IgD-negative memory B cell (primary cell): ENCODE measurements at regions not wholly inside any gene's neighbourhood (a gene's known extent, or its start where the extent isn't known, plus 50 kb on each side); places are given as distances from the start of the nearest gene placed in this dataset.

Source experiments
- H3K27ac Mint-ChIP-seq, 3 donors: one replicate each; pipeline ENCODE4 v1.8.0; 2020 to 2022; ENCODE audit warnings: mild to moderate bottlenecking in 3 of 3, mixed read lengths in 3 of 3, moderate library complexity in 1 of 3
- H3K27me3 Mint-ChIP-seq: one replicate; pipeline ENCODE4 v1.8.0; 2021; ENCODE audit warnings: mixed read lengths
- H3K36me3 Mint-ChIP-seq: one replicate; pipeline ENCODE4 v1.8.0; 2020; ENCODE audit warnings: mild to moderate bottlenecking, mixed read lengths
- H3K4me1 Mint-ChIP-seq, 3 donors: one replicate each; pipeline ENCODE4 v1.8.0; 2020 to 2022; ENCODE audit warnings: mixed read lengths in 3 of 3, mild to moderate bottlenecking in 1 of 3
- H3K4me3 Mint-ChIP-seq, 4 donors: one replicate each; pipeline ENCODE4 v1.8.0; 2020 to 2022; ENCODE audit warnings: mild to moderate bottlenecking in 4 of 4, mixed read lengths in 4 of 4, moderate library complexity in 3 of 4
- H3K9me3 Mint-ChIP-seq, 3 donors: one replicate each; pipeline ENCODE4 v1.8.0; 2020 to 2021; ENCODE audit warnings: mixed read lengths in 3 of 3, mild to moderate bottlenecking in 1 of 3

GRCh38 chr10:43700306-43700705 lies 51.6 kb upstream of the ZNF32 start:
- H3K27ac Mint-ChIP-seq = no peak overlapping the region
- peaks cover 6% of the 10 kb centered on the region for H3K27me3 Mint-ChIP-seq
- H3K9me3 Mint-ChIP-seq = no peaks in the 10 kb centered on the region
- H3K36me3 Mint-ChIP-seq = no peaks in the 10 kb centered on the region
- no peak overlapping the region for H3K4me3 Mint-ChIP-seq
- H3K4me1 Mint-ChIP-seq = peaks cover 0 to 1% (median 0%) of the 10 kb centered on the region in 3 donors

DNA sequence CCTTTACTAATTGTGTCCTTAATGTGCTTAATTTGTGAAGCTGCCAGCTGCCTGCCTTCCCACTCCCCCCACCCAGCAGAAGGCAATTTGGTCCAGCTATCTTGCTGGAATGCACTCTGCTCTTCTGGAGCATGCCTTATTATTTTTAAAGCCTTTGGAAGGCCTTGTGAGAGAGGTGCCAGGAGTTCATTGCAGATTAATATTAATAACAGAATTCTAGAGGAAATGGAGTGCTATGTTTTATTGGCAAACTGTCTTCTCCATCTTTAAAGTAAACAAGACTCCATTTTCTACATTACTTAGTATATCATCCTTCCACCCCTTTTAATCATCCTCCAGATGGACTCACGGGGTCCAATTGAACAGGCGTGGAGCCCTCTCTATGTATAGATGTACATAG lies 50.8 kb upstream of the ZNF32 start:
- no peaks in the 10 kb centered on the region for H3K9me3 Mint-ChIP-seq
- H3K4me3 Mint-ChIP-seq = no peak overlapping the region
- H3K36me3 Mint-ChIP-seq = no peaks in the 10 kb centered on the region
- peaks cover 9% of the 10 kb centered on the region for H3K27me3 Mint-ChIP-seq
- H3K27ac Mint-ChIP-seq = no peak overlapping the region
- H3K4me1 Mint-ChIP-seq = peaks cover 0 to 1% (median 0%) of the 10 kb centered on the region in 3 donors
